ENCODE measurements at regions not wholly inside any gene's neighbourhood (a gene's known extent, or its start where the extent isn't known, plus 50 kb on each side); places are given as distances from the start of the nearest gene placed in this dataset.
"Not testable (repeated sequence)": the region's sequence is repeated elsewhere in the genome, so short reads cannot be mapped to it uniquely, and the experiment has no call there.

DNA sequence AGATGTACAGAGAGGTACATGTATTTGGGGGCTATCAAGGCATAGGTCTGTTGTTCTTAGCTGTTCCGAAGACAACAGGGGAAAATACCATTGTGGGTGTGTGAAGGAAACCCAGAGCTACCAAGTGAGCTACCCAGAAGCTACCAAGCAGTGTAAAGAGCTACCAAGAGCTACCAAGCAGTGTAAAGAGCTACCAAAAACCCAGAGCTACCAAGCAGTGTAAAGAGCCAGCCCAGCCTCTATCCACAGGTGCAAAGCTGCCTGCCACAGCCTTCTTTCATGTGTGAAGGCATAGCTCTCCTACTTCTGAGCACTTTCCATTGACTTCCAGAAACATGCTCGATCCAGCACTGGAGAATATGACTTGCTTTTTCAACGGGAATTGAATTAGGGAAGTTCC lies 145.7 kb downstream of the AKAP11 start:
- H3K27ac Mint-ChIP-seq = no peak overlapping the region
- no peaks in the 10 kb centered on the region for H3K36me3 Mint-ChIP-seq
- no peaks in the 10 kb centered on the region for H3K9me3 Mint-ChIP-seq
- H3K4me1 Mint-ChIP-seq = peaks cover 14% of the 10 kb centered on the region
- no peak overlapping the region for H3K4me3 Mint-ChIP-seq
- H3K27me3 Mint-ChIP-seq = no peaks in the 10 kb centered on the region
- ATAC-seq = no peak

DNA sequence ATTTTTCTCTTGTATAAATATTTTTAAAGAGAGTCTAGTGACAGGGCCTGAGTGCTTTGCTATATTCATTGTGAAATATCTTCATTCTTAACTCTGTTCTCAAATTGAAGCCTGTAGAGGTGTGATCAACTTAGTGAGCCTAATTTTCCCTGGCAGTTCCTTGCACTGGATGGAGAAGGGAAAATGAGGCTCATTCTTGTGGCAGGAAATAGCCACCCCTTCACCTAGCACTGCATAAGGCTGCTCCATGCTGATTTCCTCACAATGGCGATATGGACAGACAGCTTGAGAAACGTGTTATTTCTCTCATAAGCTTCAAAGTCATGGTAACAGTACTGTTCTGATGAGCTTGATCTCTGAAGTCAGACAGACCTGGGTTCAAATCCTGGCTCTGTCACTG lies 146.2 kb downstream of the AKAP11 start:
- H3K36me3 Mint-ChIP-seq = no peaks in the 10 kb centered on the region
- peaks cover 9% of the 10 kb centered on the region for H3K4me1 Mint-ChIP-seq
- no peaks in the 10 kb centered on the region for H3K9me3 Mint-ChIP-seq
- no peaks in the 10 kb centered on the region for H3K27me3 Mint-ChIP-seq
- no peak overlapping the region for H3K27ac Mint-ChIP-seq
- ATAC-seq = no peak
- H3K4me3 Mint-ChIP-seq = no peak overlapping the region

DNA sequence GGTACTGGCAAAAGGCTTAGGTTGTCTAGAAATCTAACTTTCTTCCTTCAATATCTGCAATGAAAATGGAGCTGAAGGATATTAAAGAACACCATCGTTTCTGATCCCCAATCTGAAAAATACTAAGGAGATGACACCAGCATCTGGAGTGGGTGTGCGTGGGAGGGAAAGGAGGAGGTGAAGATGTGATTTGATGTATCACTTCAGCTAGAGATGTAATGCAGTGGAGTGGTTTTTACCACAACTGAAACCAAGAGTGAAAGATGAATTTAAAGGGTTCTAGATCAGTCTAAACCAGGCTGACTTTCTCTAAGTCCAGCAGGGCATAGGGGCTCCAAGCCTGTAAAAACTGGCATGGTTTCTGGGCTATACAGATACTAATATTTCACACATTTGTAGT lies 148.4 kb downstream of the AKAP11 start:
- Mint-ChIP-seq H3K27ac (no peak overlapping the region), H3K4me1 (no peaks in the 10 kb centered on the region), H3K4me3 (no peak overlapping the region), H3K27me3 (no peaks in the 10 kb centered on the region), H3K9me3 (peaks cover 2% of the 10 kb centered on the region), H3K36me3 (no peaks in the 10 kb centered on the region)
- no peak for ATAC-seq

DNA sequence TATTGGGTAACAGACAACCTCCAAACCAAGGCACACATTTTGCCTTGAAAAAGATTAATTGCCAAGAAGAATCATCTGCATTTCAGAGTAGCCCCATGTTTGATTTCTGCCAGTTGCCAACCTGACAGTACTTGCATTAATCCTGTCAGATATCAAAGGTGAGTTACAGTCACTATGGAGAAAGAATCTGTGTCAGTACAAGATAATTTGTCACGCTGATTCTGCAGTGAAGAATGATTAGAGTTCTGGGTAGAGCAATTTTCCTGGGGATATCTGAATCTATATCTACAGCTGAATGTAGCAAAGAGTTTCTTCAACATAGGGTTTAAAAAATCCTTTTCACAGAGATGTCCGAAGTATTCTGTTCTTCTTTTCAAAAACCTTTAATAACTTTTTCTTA lies 150.7 kb downstream of the AKAP11 start:
- no peaks in the 10 kb centered on the region for H3K4me1 Mint-ChIP-seq
- H3K36me3 Mint-ChIP-seq = no peaks in the 10 kb centered on the region
- no peak for ATAC-seq
- H3K27me3 Mint-ChIP-seq = no peaks in the 10 kb centered on the region
- no peak overlapping the region for H3K4me3 Mint-ChIP-seq
- no peak overlapping the region for H3K27ac Mint-ChIP-seq
- H3K9me3 Mint-ChIP-seq = peaks cover 5% of the 10 kb centered on the region

DNA sequence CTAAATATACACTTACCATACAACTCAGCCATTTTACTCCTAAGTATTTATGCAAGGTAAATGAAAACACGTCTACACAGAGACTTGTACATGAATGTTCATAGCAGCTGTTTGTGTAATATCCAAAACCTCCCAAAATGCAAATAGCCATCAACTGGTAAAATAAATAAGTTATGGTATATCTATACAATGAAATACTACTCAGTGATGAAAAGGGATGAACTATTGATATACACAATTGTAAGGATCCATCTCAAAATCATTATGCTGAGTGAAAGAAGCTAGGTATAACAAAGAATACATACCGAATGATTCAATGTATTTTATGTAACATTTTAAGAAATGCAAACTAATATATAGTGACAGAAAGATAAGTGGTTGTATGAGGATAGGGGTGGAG lies 149.8 kb upstream of the TNFSF11 start:
- peaks cover 5% of the 10 kb centered on the region for H3K9me3 Mint-ChIP-seq
- H3K27ac Mint-ChIP-seq = no peak overlapping the region
- no peaks in the 10 kb centered on the region for H3K36me3 Mint-ChIP-seq
- H3K4me3 Mint-ChIP-seq = no peak overlapping the region
- H3K27me3 Mint-ChIP-seq = no peaks in the 10 kb centered on the region
- no peaks in the 10 kb centered on the region for H3K4me1 Mint-ChIP-seq
- no peak for ATAC-seq

DNA sequence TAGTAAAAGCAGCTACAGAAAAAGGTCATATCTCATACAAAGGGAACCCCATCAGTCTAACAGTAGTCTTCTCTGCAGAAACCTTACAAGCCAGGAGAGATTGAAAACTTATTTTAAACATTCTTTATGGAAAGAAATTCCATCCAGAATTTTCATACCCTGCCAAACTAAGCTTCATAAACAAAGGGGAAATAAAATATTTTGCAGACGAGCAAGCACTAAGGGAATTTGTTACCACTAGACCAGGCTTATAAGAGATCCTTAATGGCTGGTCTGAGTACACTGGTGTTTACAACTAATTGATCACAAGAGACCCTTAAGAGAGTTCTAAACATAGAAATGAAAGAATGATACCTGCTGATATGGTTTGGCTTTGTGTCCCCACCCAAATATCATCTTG lies 128.6 kb upstream of the TNFSF11 start:
- no peaks in the 10 kb centered on the region for H3K4me1 Mint-ChIP-seq
- ATAC-seq = no peak
- H3K36me3 Mint-ChIP-seq = peaks cover 17% of the 10 kb centered on the region
- H3K4me3 Mint-ChIP-seq = no peak overlapping the region
- H3K9me3 Mint-ChIP-seq = peaks cover 25% of the 10 kb centered on the region
- no peak overlapping the region for H3K27ac Mint-ChIP-seq
- H3K27me3 Mint-ChIP-seq = no peaks in the 10 kb centered on the region

DNA sequence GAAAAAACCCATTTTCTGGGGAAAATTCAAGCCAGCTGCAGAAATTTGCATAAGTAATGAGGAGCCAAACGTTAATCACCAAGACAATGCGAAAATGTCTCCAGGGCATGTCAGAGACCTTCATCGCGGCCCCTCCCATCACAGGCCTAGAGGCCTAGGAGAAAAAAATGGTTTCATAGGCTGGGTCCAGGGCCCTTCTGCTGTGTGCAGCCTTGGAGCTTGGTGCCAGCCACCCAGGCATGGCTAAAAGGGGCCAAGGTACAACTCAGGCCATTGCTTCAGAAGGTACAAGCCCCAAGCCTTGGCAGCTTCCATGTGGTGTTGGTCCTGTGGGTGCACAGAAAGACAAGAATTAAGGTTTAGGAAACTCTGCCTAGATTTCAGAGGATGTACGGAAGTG lies 127.4 kb upstream of the TNFSF11 start:
- not testable (repeated sequence) for H3K4me3 Mint-ChIP-seq, ATAC-seq, H3K4me1 Mint-ChIP-seq, H3K27me3 Mint-ChIP-seq, H3K27ac Mint-ChIP-seq
- Mint-ChIP-seq H3K9me3 (peaks cover 25% of the 10 kb centered on the region), H3K36me3 (peaks cover 17% of the 10 kb centered on the region)

DNA sequence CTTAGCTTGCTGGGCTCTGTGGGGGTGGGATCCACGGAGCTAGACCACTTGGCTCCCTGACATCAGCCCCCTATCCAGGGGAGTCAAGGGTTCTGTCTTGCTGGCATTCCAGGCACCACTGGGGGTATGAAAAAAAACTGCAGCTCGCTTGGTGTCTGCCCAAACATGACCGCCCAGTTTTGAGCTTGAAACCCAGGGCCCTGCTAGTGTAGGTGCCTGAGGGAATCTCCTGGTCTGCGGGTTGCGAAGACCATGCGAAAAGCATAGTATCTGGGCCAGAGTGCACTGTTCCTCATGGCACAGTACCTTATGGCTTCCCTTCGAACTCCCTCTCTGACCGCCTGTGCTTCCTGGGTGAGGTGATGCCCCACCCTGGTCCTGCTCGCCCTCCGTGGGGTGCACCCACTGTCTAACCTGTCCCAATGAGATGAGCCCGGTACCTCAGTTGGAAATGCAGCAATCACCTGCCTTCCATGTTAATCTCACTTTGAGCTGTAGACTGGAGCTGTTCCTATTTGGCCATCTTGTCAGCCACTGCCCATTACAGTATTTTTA lies 120.8 kb upstream of the TNFSF11 start:
- Mint-ChIP-seq H3K27ac (no peak overlapping the region), H3K9me3 (peaks cover 6% of the 10 kb centered on the region), H3K27me3 (no peaks in the 10 kb centered on the region), H3K36me3 (no peaks in the 10 kb centered on the region), H3K4me3 (no peak overlapping the region), H3K4me1 (no peaks in the 10 kb centered on the region)
- no peak for ATAC-seq

DNA sequence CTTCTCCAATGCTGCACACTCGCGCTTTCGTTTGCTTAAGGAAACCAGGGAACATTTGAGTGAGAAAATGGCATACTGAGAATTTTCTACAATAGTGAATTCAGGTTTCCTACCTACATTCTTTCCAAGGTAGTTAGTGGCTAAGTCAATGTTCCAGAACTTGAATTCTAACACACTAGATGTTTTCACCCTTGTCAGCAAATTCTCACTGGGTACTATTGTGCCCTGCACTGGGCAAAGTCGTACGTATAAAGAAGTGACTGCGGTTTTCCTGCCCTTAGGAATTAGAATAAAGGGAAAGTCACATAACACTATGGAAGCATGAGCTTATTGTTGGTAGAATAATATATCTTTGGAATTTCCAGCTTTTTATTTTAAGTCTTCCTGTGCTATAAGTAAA lies 119.2 kb upstream of the TNFSF11 start:
- Mint-ChIP-seq H3K4me3 (no peak overlapping the region), H3K36me3 (no peaks in the 10 kb centered on the region)
- ATAC-seq = no peak

DNA sequence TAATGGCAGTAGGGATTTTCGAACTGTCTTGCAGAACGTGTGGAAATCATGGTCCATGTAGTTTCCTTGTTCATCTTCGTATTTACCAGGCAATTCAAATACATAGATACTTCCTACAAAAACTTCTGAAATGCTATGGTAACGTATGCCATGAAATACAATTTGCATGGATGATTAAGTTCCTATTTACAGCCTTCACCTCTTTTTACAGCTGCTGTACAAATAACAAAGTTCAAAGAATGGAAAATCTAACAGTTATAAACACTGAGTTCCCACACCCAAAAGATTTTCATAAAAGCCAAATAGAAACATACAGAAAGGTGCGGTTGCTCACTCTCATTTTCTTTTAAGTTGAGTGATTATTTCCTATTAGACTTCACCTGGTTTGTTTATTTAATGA lies 115.8 kb upstream of the TNFSF11 start:
- no peak for ATAC-seq
- H3K4me3 Mint-ChIP-seq = no peak overlapping the region

More for the DNA sequence above, 119.2 kb upstream of the TNFSF11 start:
- no peak overlapping the region for H3K27ac Mint-ChIP-seq
- no peaks in the 10 kb centered on the region for H3K27me3 Mint-ChIP-seq
- H3K4me1 Mint-ChIP-seq = no peaks in the 10 kb centered on the region
- H3K9me3 Mint-ChIP-seq = peaks cover 2% of the 10 kb centered on the region

DNA sequence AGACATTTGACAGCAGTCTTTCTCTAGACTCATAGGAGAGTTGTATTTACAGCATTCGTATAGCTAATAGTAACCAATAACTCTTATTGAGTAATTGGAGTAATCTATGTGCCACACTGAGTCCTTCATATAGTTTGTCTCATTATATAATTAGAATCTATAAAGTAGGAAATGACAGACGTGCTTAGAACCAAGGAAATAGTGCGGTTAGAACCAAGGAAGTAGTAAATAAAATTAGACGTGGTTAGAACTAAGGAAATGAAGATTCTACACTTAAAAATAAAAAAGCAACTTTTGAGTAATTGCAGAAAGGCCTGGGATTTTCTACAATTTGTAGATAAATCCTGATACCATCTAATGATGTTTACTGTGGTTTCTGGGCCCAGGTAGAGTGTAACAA lies 107.8 kb upstream of the TNFSF11 start:
- Mint-ChIP-seq H3K27me3 (no peaks in the 10 kb centered on the region), H3K9me3 (peaks cover 16% of the 10 kb centered on the region), H3K4me3 (no peak overlapping the region), H3K27ac (no peak overlapping the region), H3K4me1 (peaks cover 18% of the 10 kb centered on the region), H3K36me3 (peaks cover 7% of the 10 kb centered on the region)
- no peak for ATAC-seq

More for the DNA sequence above, 115.8 kb upstream of the TNFSF11 start:
- no peak overlapping the region for H3K27ac Mint-ChIP-seq
- peaks cover 7% of the 10 kb centered on the region for H3K36me3 Mint-ChIP-seq
- no peaks in the 10 kb centered on the region for H3K4me1 Mint-ChIP-seq
- H3K27me3 Mint-ChIP-seq = no peaks in the 10 kb centered on the region
- H3K9me3 Mint-ChIP-seq = peaks cover 11% of the 10 kb centered on the region

DNA sequence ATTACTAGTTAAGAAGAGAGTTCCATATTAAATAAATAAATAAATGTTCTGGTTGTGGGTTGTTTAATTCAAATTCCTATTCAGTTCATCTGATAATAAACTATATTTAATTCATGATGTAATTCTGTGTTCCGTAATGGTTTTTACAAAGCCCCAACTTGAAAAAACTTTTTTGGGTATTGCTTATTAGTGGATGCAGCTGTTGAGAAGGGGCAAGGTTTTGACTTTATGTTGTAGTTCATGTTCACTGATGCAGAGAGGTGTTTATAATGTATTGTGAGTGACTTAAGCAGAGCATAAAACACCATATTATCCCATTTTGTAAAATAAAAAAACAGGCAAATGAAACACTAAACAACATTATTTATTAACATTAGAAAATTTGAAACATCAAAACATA lies 107.3 kb upstream of the TNFSF11 start:
- H3K36me3 Mint-ChIP-seq = peaks cover 7% of the 10 kb centered on the region
- no peak for ATAC-seq
- H3K4me3 Mint-ChIP-seq = no peak overlapping the region
- peaks cover 18% of the 10 kb centered on the region for H3K4me1 Mint-ChIP-seq
- H3K9me3 Mint-ChIP-seq = peaks cover 13% of the 10 kb centered on the region
- H3K27ac Mint-ChIP-seq = no peak overlapping the region
- no peaks in the 10 kb centered on the region for H3K27me3 Mint-ChIP-seq

DNA sequence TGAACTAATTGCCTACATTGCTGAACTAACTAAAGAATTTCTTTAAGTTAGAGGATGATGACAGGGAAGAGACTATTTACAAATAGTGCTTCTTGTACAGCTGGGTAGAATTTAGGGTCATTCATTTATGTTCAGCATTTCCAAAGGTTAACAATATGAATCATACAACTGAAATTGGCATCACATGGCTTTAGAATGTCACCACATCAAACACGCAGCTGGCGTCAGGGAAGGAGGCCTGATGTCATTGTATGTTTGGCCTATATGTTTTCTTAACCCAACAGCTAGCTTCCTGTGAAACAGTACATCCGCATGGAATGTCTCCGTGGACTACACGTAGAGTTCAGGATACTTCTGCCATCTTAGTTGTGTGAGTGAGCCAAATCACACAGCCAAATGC lies 99.0 kb upstream of the TNFSF11 start:
- H3K27me3 Mint-ChIP-seq = no peaks in the 10 kb centered on the region
- H3K27ac Mint-ChIP-seq = no peak overlapping the region
- H3K4me3 Mint-ChIP-seq = no peak overlapping the region
- H3K4me1 Mint-ChIP-seq = peaks cover 7% of the 10 kb centered on the region
- no peaks in the 10 kb centered on the region for H3K9me3 Mint-ChIP-seq
- H3K36me3 Mint-ChIP-seq = no peaks in the 10 kb centered on the region
- ATAC-seq = no peak

DNA sequence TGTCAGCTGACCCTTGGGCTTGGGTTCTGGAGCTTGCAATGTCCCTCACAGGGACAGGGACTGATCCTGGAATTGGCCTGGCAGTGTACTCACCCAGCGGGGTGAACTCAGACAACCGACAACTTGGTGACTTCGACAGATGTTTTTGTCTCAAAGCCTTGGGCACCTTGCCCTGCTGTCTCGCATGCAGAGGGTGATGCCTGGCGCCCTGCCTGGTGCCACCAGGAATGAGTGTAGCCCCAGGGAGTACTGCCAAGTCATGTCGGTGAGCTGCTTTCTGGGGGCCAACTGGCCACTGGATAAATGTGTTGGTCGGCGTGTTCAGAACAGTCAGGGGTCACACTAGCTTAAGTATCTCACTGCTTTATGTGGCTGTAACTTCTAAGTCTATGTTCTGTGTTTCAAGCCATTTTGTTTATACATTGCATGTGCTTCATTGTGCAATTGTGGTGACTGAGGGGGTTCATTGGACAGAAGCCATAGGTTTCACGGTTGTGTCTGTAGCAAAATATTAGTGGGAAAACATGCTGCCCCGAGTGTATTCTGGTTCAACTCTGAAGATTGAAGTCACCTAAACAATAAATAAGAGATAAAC lies 96.3 kb upstream of the TNFSF11 start:
- no peak overlapping the region for H3K4me3 Mint-ChIP-seq
- H3K27ac Mint-ChIP-seq = no peak overlapping the region
- no peaks in the 10 kb centered on the region for H3K9me3 Mint-ChIP-seq
- no peak for ATAC-seq
- H3K4me1 Mint-ChIP-seq = peaks cover 7% of the 10 kb centered on the region
- H3K27me3 Mint-ChIP-seq = no peaks in the 10 kb centered on the region
- H3K36me3 Mint-ChIP-seq = no peaks in the 10 kb centered on the region

DNA sequence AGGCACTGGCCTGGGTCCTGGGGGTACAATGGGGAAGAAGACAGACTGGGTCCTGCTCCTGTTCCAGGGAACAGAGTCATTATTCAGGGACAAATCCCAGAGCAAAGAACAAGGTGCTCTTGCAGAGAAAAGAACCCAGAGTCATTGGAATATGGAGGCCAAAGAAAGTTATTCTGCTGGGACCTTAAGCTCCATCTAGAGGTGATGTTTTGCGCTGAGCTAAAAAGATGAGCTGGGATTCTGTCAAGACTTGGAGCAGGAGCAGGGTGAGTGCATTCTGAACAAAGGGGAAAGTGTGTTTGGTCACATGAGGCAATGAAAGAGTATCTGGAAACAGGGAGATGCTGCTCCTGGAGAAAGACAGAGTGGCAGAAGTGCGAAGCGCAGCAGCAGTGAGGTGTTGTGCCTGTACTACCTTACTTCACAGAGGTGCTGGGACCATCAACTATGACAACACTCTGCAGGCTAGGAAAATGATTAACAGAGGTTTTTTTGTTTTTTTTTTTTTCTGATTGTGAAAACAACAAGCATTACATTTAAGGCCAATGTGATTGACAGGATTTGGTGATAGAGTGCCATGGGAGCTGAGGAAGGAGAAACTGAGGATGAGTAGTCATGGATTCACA lies 95.3 kb upstream of the TNFSF11 start:
- peaks cover 7% of the 10 kb centered on the region for H3K4me1 Mint-ChIP-seq
- no peak for ATAC-seq
- H3K36me3 Mint-ChIP-seq = no peaks in the 10 kb centered on the region
- no peaks in the 10 kb centered on the region for H3K9me3 Mint-ChIP-seq
- H3K27ac Mint-ChIP-seq = peak overlapping the region; percentile 3
- no peaks in the 10 kb centered on the region for H3K27me3 Mint-ChIP-seq
- no peak overlapping the region for H3K4me3 Mint-ChIP-seq

DNA sequence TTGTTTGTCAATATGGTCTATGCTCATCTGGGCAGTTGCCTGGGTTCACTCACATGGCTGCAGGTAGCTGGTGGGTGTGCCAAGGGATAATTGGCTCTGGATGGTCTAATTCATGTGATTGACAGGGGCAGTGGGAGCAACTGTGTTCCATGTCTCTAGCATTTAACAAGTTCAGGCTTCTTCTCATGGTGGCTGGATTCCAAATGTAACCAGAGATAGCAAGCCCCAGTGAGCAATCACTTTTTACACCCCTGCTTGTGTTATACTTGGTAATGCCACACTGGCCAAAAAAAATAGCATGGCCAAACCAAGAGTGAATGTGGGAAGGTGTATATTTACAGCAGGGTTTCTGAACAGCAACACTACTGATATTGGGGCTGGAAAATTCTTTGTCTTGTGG lies 89.6 kb upstream of the TNFSF11 start:
- no peak for ATAC-seq
- H3K9me3 Mint-ChIP-seq = no peaks in the 10 kb centered on the region

More for the DNA sequence above, 89.6 kb upstream of the TNFSF11 start:
- Mint-ChIP-seq H3K27me3 (no peaks in the 10 kb centered on the region), H3K4me1 (peaks cover 5% of the 10 kb centered on the region), H3K4me3 (no peak overlapping the region), H3K36me3 (no peaks in the 10 kb centered on the region), H3K27ac (no peak overlapping the region)

Data from stimulated activated memory B cell treated with anti-CD40 and anti-IgM and Interleukin-4, amounts not matched to agents 10 μg/mL and 1 μg/mL and 100 μg/mL, for 72 hours (primary cell).